ENCODE measurements at regions not wholly inside any gene's neighbourhood (a gene's known extent, or its start where the extent isn't known, plus 50 kb on each side); places are given as distances from the start of the nearest gene placed in this dataset.

GRCh38 chr9:87214991-87215390 is 267.7 kb upstream of the GAS1 start:
- TF ChIP-seq CTCF (IDR thresholded peaks at IDR 0.05; ENCODE audit: low read depth, low read length): no peak
- no peak for DNase-seq (ENCODE audit: extremely low read depth, low read depth)

GRCh38 chr9:87216036-87216435 is 268.7 kb upstream of the GAS1 start:
- TF ChIP-seq CTCF (IDR thresholded peaks at IDR 0.05; ENCODE audit: low read depth, low read length): no peak
- no peak for DNase-seq (ENCODE audit: extremely low read depth, low read depth)

- DNase-seq (ENCODE audit: extremely low read depth, low read depth): no peak
- no peak for TF ChIP-seq CTCF (IDR thresholded peaks at IDR 0.05; ENCODE audit: low read depth, low read length)
These were observed 269.7 kb upstream of the GAS1 start for GRCh38 chr9:87216897-87217455.

DNA sequence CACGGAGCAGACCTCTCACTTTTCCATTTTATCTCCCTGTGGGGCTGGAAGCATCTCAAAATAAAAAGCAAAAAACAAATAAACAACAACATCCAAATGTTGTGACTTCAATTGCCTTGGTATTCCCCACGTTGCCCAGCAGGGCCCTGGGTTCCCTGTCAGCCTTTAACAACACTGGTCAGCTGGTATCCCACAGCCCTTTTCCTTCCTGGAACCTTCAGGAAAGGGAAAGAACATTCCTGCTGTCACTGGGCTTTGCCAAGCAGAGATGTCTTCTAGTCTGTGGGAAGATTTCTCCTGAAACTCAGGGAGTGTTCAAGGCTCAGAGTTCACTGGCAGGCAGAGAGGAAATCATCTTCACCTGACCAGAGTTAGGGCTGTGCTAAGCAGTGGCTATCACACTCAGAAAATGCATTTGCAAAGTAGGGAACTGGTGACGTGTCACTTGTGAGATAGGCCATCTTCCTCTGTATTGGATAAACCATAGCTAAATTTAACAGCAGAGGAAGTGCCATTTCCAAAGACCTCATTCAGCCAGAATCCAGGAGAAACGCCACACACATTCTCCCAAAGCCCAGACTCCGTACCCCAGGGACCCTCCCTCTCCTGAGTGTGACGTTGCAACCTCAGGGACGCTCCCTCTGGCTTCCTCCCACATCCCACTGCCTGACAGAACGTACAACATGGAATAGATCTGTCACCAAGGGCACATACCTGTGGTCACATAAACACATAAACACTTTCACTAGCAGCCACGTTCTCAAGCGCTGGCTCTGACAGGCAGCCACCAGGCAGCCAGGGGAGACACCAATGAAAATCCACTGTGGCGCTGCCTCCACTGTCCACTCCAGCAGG is 274.0 kb upstream of the DAPK1 start:
- TF ChIP-seq CTCF (IDR thresholded peaks at IDR 0.05; ENCODE audit: low read depth, low read length): no peak
- DNase-seq (ENCODE audit: extremely low read depth, low read depth): no peak

DNA sequence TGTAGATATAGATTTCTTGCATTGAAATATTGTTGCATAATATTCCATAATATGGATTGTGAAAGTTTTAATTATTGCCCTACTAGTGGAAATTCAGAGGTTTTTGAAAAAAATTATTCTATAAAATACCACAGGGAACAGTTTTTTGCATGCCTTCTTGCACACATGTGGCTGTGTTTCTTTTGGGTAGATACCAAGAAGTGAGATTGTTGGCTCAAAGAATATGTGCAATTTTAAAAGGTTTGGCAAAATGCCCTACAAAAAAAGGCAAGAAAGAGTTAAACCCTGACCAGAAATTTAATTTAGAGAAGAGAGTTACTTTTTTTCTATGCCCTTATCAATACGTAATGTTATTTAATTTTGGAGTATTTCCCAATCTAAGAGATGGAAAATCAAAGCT is 270.8 kb upstream of the DAPK1 start:
- TF ChIP-seq CTCF (IDR thresholded peaks at IDR 0.05; ENCODE audit: low read depth, low read length): no peak
- no peak for DNase-seq (ENCODE audit: extremely low read depth, low read depth)

- no peak for DNase-seq (ENCODE audit: extremely low read depth, low read depth)
- no peak for TF ChIP-seq CTCF (IDR thresholded peaks at IDR 0.05; ENCODE audit: low read depth, low read length)
These were observed 270.2 kb upstream of the DAPK1 start for GRCh38 chr9:87227456-87227855.

- TF ChIP-seq CTCF (IDR thresholded peaks at IDR 0.05; ENCODE audit: low read depth, low read length): no peak
- DNase-seq (ENCODE audit: extremely low read depth, low read depth): no peak
These were observed 268.6 kb upstream of the DAPK1 start for GRCh38 chr9:87229108-87229507.

All from AG09319 (cell line).